ENCODE measurements at regions not wholly inside any gene's neighbourhood (a gene's known extent, or its start where the extent isn't known, plus 50 kb on each side); places are given as distances from the start of the nearest gene placed in this dataset.

GRCh38 chr18:78737006-78737915, 242.4 kb upstream of the SALL3 start:
- no peak for TF ChIP-seq SIN3A (IDR thresholded peaks at IDR 0.05; ENCODE audit: borderline replicate concordance, insufficient read depth, low read length)
- no peak for TF ChIP-seq TAF1 (IDR thresholded peaks at IDR 0.05; ENCODE audit: borderline replicate concordance, insufficient read depth, low read length)
- TF ChIP-seq POLR2AphosphoS5 (IDR thresholded peaks at IDR 0.05; ENCODE audit: low read depth, low read length), result no peak
